ACHN (cell line): ENCODE measurements at regions not wholly inside any gene's neighbourhood (a gene's known extent, or its start where the extent isn't known, plus 50 kb on each side); places are given as distances from the start of the nearest gene placed in this dataset.
"Not testable (repeated sequence)": the region's sequence is repeated elsewhere in the genome, so short reads cannot be mapped to it uniquely, and the experiment has no call there.

Experiments
- DNase-seq: peaks from one replicate; pipeline ENCODE4 v3.0.0-alpha.2; 2015
- in situ Hi-C: cut with HindIII; loops from 2 replicates; pipeline ENCODE4 v1.10.0; 2017; ENCODE audit warnings: low sequenced_read_pairs, low pct_ligation_motif_present, low pct_unique_long_range_greater_than_20kb

GRCh38 chr6:112925702-112926101 is 578.6 kb downstream of the RFPL4B start:
- in situ Hi-C loops, result no loop called here
- no peak for DNase-seq

- in situ Hi-C loops, result no loop called here
- DNase-seq, result no peak
Measured at GRCh38 chr6:112927641-112928320, 580.7 kb downstream of the RFPL4B start.

GRCh38 chr6:112929641-112930040 is 582.5 kb downstream of the RFPL4B start:
- no peak for DNase-seq
- in situ Hi-C loops, result no loop called here

- no peak for DNase-seq
- in situ Hi-C loops, result no loop called here
Measured at GRCh38 chr6:112931832-112932231, 584.7 kb downstream of the RFPL4B start.

- in situ Hi-C loops, result no loop called here
- no peak for DNase-seq
Measured at GRCh38 chr6:112933947-112934346, 586.8 kb downstream of the RFPL4B start.

GRCh38 chr6:112934433-112935327 is 587.5 kb downstream of the RFPL4B start:
- DNase-seq, result no peak
- in situ Hi-C loops, result no loop called here

GRCh38 chr6:112935402-112936078 is 588.4 kb downstream of the RFPL4B start:
- in situ Hi-C loops, result no loop called here
- no peak for DNase-seq

GRCh38 chr6:112936079-112936472 is 588.9 kb downstream of the RFPL4B start:
- in situ Hi-C loops, result no loop called here

GRCh38 chr6:112936504-112936903 is 589.4 kb downstream of the RFPL4B start:
- DNase-seq, result no peak
- in situ Hi-C loops, result no loop called here

More at GRCh38 chr6:112936079-112936472, 588.9 kb downstream of the RFPL4B start:
- DNase-seq, result no peak

GRCh38 chr6:112937690-112938089 is 590.6 kb downstream of the RFPL4B start:
- in situ Hi-C loops, DNase-seq: not testable (repeated sequence)

GRCh38 chr6:112938650-112939049 is 591.5 kb downstream of the RFPL4B start:
- in situ Hi-C loops, result no loop called here
- no peak for DNase-seq

GRCh38 chr6:112939563-112939962 is 592.4 kb downstream of the RFPL4B start:
- no peak for DNase-seq
- in situ Hi-C loops, result no loop called here

GRCh38 chr6:112941613-112942012 is 594.5 kb downstream of the RFPL4B start:
- in situ Hi-C loops, result no loop called here
- no peak for DNase-seq

- no peak for DNase-seq
Measured at GRCh38 chr6:112946051-112946450, 598.9 kb downstream of the RFPL4B start.

GRCh38 chr6:112947507-112947906 is 600.4 kb downstream of the RFPL4B start:
- in situ Hi-C loops, result no loop called here

More at GRCh38 chr6:112946051-112946450, 598.9 kb downstream of the RFPL4B start:
- in situ Hi-C loops, result no loop called here

GRCh38 chr6:112951829-112952228 is 604.7 kb downstream of the RFPL4B start:
- in situ Hi-C loops, result no loop called here
- no peak for DNase-seq

More at GRCh38 chr6:112947507-112947906, 600.4 kb downstream of the RFPL4B start:
- DNase-seq, result no peak

- in situ Hi-C loops, DNase-seq: not testable (repeated sequence)
Measured at GRCh38 chr6:112955743-112956142, 608.6 kb downstream of the RFPL4B start.

- DNase-seq, result no peak
- in situ Hi-C loops, result no loop called here
Measured at GRCh38 chr6:112956696-112957535, 609.8 kb downstream of the RFPL4B start.
